GM23338 (cell line): ENCODE measurements at regions not wholly inside any gene's neighbourhood (a gene's known extent, or its start where the extent isn't known, plus 50 kb on each side); places are given as distances from the start of the nearest gene placed in this dataset.

Source experiments
- CREB1 ChIP-seq: fragments of 250-450 bp; sonication (Bioruptor Pico); IDR thresholded peaks from 2 replicates; pipeline ENCODE4 v1.5.0; 2020; ENCODE audit warnings: low read depth, mild to moderate bottlenecking, moderate library complexity
- ETS1 ChIP-seq: IDR thresholded peaks from 2 replicates; pipeline ENCODE4 v1.6.1; 2016; ENCODE audit warnings: antibody characterized with exemption
- EZH2 ChIP-seq: fragments of 200-600 bp; sonication (generic); IDR thresholded peaks from one replicate; pipeline ENCODE4 v1.8.0; 2017; ENCODE audit warnings: antibody characterized with exemption, mild to moderate bottlenecking, low read depth; ENCODE audit not compliant: unreplicated experiment
- EZH2phosphoT487 ChIP-seq: fragments of 200-600 bp; sonication (generic); IDR thresholded peaks from one replicate; pipeline ENCODE4 v1.8.1; 2018; ENCODE audit warnings: antibody characterized with exemption; ENCODE audit not compliant: unreplicated experiment
- JUNB ChIP-seq: IDR thresholded peaks from one replicate; pipeline ENCODE4 v1.6.1; 2016; ENCODE audit warnings: antibody characterized with exemption; ENCODE audit not compliant: unreplicated experiment
- NANOG ChIP-seq: IDR thresholded peaks from 2 replicates; pipeline ENCODE4 v1.6.1; 2016; ENCODE audit warnings: antibody characterized with exemption, borderline replicate concordance
- POLR2AphosphoS5 ChIP-seq: IDR thresholded peaks from 2 replicates; pipeline ENCODE4 v1.6.1; 2016; ENCODE audit warnings: antibody characterized with exemption, low read depth
- REST ChIP-seq: IDR thresholded peaks from one replicate; pipeline ENCODE4 v1.6.1; 2018; ENCODE audit warnings: antibody characterized with exemption; ENCODE audit not compliant: unreplicated experiment
- STAT1 ChIP-seq: IDR thresholded peaks from one replicate; pipeline ENCODE4 v1.6.1; 2016; ENCODE audit warnings: antibody characterized with exemption; ENCODE audit not compliant: unreplicated experiment
- ZNF114 ChIP-seq: fragments of 250-450 bp; sonication (Bioruptor Pico); IDR thresholded peaks from 2 replicates; pipeline ENCODE4 v1.5.0; 2020; ENCODE audit warnings: mild to moderate bottlenecking, moderate library complexity
- TF ChIP-seq, protein P1 (sequence below), 2 experiments: fragments of 200-600 bp in 1 of 2; sonication (generic) in 1 of 2; conservative IDR thresholded peaks; 2 replicates each; pipeline versions ENCODE4 v1.5.1 to v1.6.1; 2016 to 2017; ENCODE audit warnings: antibody characterized with exemption in 2 of 2, low read depth in 2 of 2, mild to moderate bottlenecking in 2 of 2, moderate library complexity in 1 of 2

GRCh38 chr15:49748791-49749190 lies 127.9 kb downstream of the DTWD1 start:
- TF ChIP-seq JUNB (no peak), EZH2phosphoT487 (no peak), EZH2 (no peak), STAT1 (no peak), REST (no peak), POLR2AphosphoS5 (no peak), CREB1 (CRISPR knock-in tag) (no peak), ZNF114 (CRISPR knock-in tag) (no peak), ETS1 (no peak), NANOG (no peak)
- TF ChIP-seq, protein P1, sequence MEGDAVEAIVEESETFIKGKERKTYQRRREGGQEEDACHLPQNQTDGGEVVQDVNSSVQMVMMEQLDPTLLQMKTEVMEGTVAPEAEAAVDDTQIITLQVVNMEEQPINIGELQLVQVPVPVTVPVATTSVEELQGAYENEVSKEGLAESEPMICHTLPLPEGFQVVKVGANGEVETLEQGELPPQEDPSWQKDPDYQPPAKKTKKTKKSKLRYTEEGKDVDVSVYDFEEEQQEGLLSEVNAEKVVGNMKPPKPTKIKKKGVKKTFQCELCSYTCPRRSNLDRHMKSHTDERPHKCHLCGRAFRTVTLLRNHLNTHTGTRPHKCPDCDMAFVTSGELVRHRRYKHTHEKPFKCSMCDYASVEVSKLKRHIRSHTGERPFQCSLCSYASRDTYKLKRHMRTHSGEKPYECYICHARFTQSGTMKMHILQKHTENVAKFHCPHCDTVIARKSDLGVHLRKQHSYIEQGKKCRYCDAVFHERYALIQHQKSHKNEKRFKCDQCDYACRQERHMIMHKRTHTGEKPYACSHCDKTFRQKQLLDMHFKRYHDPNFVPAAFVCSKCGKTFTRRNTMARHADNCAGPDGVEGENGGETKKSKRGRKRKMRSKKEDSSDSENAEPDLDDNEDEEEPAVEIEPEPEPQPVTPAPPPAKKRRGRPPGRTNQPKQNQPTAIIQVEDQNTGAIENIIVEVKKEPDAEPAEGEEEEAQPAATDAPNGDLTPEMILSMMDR (conservative IDR thresholded peaks at IDR 0.05; ENCODE audit: low read depth in 2 of 2) = no peak
